ENCODE measurements at regions not wholly inside any gene's neighbourhood (a gene's known extent, or its start where the extent isn't known, plus 50 kb on each side); places are given as distances from the start of the nearest gene placed in this dataset.

- no peak for DNase-seq (ENCODE audit: low read depth)
- in situ Hi-C loops (cut with HindIII; ENCODE audit: low sequenced_read_pairs): no loop called here
- H3K4me3 ChIP-seq (ENCODE audit: low read depth, low read length): no peak overlapping the region
- TF ChIP-seq CTCF (IDR thresholded peaks at IDR 0.05; ENCODE audit: low read depth, low read length, missing control alignments): no peak
These were observed 220.3 kb upstream of the CTSO start for GRCh38 chr4:156173937-156174336.

- TF ChIP-seq CTCF (IDR thresholded peaks at IDR 0.05; ENCODE audit: low read depth, low read length, missing control alignments): no peak
- in situ Hi-C loops (cut with HindIII; ENCODE audit: low sequenced_read_pairs): no loop called here
- DNase-seq (ENCODE audit: low read depth): no peak
These were observed 219.8 kb upstream of the CTSO start for GRCh38 chr4:156173486-156173885.

GRCh38 chr4:156169861-156170260 is 216.2 kb upstream of the CTSO start:
- no peak for DNase-seq (ENCODE audit: low read depth)
- H3K4me3 ChIP-seq (ENCODE audit: low read depth, low read length): no peak overlapping the region
- no peak for TF ChIP-seq CTCF (IDR thresholded peaks at IDR 0.05; ENCODE audit: low read depth, low read length, missing control alignments)
- in situ Hi-C loops (cut with HindIII; ENCODE audit: low sequenced_read_pairs): no loop called here

More at GRCh38 chr4:156173486-156173885, 219.8 kb upstream of the CTSO start:
- no peak overlapping the region for H3K4me3 ChIP-seq (ENCODE audit: low read depth, low read length)

GRCh38 chr4:156169011-156169410 is 215.3 kb upstream of the CTSO start:
- in situ Hi-C loops (cut with HindIII; ENCODE audit: low sequenced_read_pairs): no loop called here
- H3K4me3 ChIP-seq (ENCODE audit: low read depth, low read length): no peak overlapping the region
- peak; percentile 81 for TF ChIP-seq CTCF (IDR thresholded peaks at IDR 0.05; ENCODE audit: low read depth, low read length, missing control alignments)
- DNase-seq (ENCODE audit: low read depth): peak; percentile 74

- TF ChIP-seq CTCF (IDR thresholded peaks at IDR 0.05; ENCODE audit: low read depth, low read length, missing control alignments): no peak
- no peak for DNase-seq (ENCODE audit: low read depth)
- H3K4me3 ChIP-seq (ENCODE audit: low read depth, low read length): no peak overlapping the region
- in situ Hi-C loops (cut with HindIII; ENCODE audit: low sequenced_read_pairs): no loop called here
These were observed 214.6 kb upstream of the CTSO start for GRCh38 chr4:156168288-156168687.

- TF ChIP-seq CTCF (IDR thresholded peaks at IDR 0.05; ENCODE audit: low read depth, low read length, missing control alignments): no peak
- DNase-seq (ENCODE audit: low read depth): no peak
- in situ Hi-C loops (cut with HindIII; ENCODE audit: low sequenced_read_pairs): no loop called here
- H3K4me3 ChIP-seq (ENCODE audit: low read depth, low read length): no peak overlapping the region
These were observed 205.1 kb upstream of the CTSO start for GRCh38 chr4:156158747-156159146.

- no peak for TF ChIP-seq CTCF (IDR thresholded peaks at IDR 0.05; ENCODE audit: low read depth, low read length, missing control alignments)
- in situ Hi-C loops (cut with HindIII; ENCODE audit: low sequenced_read_pairs): no loop called here
These were observed 201.3 kb upstream of the CTSO start for GRCh38 chr4:156154978-156155377.

More at GRCh38 chr4:156154978-156155377, 201.3 kb upstream of the CTSO start:
- no peak for DNase-seq (ENCODE audit: low read depth)
- no peak overlapping the region for H3K4me3 ChIP-seq (ENCODE audit: low read depth, low read length)

Data from astrocyte of the cerebellum (primary cell).